A204.1 (cell line): ENCODE measurements at regions not wholly inside any gene's neighbourhood (a gene's known extent, or its start where the extent isn't known, plus 50 kb on each side); places are given as distances from the start of the nearest gene placed in this dataset.

Experiments used
- FAIRE-seq: peaks from 2 replicates; lab custom pipeline; 2012; peaks lifted over from hg19 to GRCh38; lab: Jason Lieb, UNC

GRCh38 chr10:131737543-131738395 is 163.0 kb upstream of the PPP2R2D start:
- FAIRE-seq, result no peak

- no peak for FAIRE-seq
Observed at GRCh38 chr10:131738396-131738735, 162.4 kb upstream of the PPP2R2D start.

- FAIRE-seq, result no peak
Observed at GRCh38 chr10:131739206-131739605, 161.6 kb upstream of the PPP2R2D start.

DNA sequence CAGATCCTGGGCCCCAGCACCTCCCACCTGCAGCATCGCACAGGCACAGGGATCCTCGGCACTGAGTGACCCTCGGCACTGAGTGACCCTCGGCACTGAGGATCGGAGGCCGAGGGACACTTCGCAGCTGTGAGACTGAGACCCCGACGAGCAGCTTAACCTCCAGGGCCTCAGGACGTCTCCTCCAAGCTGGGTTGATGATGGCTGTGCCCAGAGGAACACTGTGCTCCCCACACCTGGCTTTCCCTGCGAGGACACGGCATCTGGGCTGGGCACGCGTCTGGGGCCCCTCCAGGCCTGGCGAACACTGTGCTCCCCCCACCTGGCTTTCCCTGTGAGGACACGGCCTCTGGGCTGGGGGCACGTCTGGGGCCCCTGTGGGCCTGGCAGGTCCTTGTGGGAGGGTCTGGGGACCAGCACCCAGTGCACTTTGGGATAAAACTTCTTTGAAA is 158.3 kb upstream of the PPP2R2D start:
- no peak for FAIRE-seq

GRCh38 chr10:131743190-131744151 is 157.3 kb upstream of the PPP2R2D start:
- no peak for FAIRE-seq

DNA sequence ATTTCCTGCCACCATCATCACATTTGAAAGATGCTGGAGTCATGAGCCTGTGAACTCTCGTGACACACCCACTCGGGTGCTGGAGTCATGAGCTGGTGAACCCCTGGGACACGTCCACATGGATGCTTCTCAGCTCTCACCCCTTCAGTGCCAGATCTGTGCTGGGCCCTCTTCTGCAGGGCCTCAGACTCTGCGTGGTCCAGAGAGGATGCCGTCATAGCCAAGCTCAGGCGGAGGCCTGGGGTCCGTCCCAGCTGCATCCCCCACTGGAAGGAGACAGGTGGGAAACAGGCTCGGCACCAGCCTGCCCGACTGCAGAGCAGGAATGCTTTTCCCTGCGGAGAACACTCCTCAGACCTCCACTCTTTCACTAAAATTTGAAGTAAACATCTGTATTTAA is 156.5 kb upstream of the PPP2R2D start:
- no peak for FAIRE-seq

DNA sequence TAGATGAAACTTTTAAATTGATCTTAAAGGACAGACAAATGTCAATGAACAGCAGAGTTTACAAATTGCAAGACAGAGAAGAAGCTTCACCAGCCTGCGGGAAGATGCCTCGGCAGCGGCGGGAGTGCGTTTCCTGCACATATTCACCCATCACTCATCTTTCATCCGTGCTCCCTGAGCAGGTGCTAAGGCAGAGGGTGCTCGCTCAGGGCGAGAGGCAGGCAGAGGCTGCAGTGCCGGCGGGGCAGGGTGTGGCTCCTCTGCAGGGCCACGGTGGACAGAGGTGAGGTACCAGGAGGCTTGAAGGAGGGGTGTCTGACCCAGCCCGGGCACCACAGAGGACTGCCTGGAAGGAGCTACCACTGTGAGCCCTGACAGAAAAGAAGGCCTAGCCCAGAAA is 155.2 kb upstream of the PPP2R2D start:
- FAIRE-seq, result no peak

- FAIRE-seq, result no peak
Observed at GRCh38 chr10:131746241-131746711, 154.5 kb upstream of the PPP2R2D start.

DNA sequence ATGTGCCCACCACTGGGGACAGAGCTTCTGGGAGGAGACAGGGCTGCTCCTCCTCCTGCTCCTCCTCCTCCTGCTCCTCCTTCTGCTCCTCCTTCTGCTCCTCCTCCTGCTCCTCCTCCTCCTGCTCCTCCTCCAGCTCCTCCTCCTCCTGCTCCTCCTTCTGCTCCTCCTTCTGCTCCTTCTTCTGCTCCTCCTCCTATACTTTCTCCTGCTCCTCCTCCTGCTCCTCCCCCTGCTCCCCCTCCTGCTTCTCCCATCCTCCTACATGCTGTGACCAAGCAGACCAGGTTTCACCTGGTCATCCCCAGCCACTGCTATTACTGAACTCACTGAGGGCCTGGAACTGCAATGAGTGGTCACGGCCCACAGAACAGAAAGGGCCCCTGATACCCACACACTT is 154.0 kb upstream of the PPP2R2D start:
- FAIRE-seq, result no peak

- no peak for FAIRE-seq
Observed at GRCh38 chr10:131747251-131747650, 153.6 kb upstream of the PPP2R2D start.

GRCh38 chr10:131747791-131748190 is 153.0 kb upstream of the PPP2R2D start:
- no peak for FAIRE-seq

DNA sequence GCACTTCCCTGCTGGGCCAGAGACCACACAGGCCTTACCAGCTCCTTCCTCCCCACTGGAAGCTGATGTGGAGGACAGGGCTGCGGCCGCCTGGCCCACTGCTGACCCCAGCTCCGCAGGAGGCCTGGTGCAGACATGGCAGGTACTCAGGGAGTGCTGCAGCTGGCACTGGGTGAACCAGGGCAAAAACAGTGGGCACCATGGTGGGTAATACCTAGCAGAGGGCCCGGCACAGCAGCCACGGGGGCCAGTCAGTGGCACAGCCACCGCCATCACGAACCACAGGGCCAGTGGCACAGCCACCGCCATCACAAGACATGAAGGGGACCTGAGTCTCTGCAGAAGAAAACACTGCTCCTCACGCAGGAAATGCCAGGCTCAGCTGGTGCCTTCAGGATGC is 152.6 kb upstream of the PPP2R2D start:
- FAIRE-seq, result no peak

- no peak for FAIRE-seq
Observed at GRCh38 chr10:131748831-131749766, 151.7 kb upstream of the PPP2R2D start.

DNA sequence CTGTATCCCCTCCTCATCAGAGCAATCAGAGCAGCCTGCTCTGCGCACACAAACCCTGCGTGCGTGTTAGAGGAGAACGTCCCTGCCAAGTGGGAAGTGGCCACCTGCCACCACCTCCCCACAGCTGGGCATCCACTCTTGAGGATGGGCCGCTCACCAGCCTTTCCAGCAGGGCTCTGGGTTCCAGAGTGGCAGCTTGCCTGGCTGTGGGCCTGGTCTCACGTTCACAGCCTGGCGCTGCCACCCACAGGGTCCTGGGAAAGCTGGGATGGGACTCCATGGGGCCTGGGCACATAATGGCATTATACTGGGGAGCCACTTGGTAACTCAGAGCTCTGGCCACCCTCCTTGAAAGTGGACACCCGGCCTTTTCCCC is 151.1 kb upstream of the PPP2R2D start:
- FAIRE-seq, result no peak

DNA sequence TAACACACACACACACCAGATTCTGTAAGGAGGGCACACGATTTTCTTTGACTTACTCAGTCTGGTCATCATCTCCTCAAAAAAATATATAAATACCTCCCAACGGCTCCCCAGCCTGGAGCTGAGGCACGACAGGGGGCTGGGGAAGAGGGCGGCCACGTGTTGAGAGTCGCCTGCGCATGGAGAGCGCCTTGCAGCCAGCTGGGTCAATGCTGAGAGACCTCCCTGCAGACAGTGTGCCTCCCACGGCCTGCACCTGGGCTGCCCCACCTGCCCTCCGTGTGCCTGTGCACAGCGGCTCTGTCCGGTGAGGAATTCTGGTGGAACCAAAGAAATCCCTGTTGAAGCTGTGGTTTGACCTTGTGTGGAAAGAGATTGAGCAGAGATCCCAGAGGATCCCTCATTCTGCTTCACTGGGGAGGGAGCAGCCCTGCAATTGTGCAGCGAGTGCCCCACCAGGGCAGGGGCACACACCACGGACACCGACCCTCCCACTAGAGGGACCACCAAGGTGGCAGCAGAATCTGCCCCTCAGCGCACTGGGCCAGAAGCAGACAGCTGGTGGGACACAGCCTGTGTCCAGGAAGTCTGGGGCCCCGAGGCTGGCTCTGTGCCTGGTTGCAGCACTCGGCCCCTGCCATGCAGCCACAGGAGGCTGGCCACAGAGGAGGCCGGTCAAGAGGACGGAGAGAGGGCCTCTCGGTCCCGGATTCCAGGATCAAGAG is 150.5 kb upstream of the PPP2R2D start:
- no peak for FAIRE-seq

DNA sequence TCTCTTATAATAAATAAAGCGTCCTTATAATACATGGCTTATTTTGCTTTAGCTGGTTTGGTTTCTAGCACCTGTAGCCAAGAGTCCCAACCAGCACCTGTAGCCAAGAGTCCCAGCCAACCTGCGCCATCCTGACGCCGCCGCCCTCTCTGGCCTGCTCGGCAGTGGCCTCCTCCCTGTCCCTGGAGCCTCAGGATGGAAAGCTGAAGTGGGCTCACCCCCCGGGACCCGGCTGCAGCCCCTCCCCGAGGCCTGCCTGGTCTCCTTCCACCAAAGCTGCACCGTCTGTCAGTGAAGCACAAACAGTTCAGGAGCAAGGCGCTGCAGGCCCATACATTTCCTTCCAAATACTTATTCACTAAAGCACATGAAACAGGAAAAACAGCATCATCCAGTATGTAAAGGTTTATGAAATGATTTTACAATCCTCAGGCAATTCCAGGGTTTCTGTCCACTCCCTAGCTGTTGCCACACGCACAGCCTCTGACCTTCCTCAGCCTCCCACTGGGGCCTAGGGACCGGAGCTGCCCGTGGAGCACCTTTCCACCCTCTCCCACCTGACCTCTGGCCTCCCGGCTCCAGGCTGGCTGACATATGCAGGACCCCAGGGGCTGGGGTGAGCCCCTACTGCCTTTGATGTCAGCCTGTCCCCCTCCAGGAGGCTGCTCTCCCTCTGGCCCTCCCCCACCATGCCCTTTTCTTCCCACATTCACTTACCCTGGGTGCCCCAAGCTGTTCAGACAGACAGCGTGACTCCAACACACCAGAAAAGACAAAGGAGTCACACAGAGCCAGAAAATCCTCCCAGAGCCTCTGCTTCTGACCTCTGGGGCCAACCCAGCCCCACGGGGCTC is 149.6 kb upstream of the PPP2R2D start:
- no peak for FAIRE-seq

DNA sequence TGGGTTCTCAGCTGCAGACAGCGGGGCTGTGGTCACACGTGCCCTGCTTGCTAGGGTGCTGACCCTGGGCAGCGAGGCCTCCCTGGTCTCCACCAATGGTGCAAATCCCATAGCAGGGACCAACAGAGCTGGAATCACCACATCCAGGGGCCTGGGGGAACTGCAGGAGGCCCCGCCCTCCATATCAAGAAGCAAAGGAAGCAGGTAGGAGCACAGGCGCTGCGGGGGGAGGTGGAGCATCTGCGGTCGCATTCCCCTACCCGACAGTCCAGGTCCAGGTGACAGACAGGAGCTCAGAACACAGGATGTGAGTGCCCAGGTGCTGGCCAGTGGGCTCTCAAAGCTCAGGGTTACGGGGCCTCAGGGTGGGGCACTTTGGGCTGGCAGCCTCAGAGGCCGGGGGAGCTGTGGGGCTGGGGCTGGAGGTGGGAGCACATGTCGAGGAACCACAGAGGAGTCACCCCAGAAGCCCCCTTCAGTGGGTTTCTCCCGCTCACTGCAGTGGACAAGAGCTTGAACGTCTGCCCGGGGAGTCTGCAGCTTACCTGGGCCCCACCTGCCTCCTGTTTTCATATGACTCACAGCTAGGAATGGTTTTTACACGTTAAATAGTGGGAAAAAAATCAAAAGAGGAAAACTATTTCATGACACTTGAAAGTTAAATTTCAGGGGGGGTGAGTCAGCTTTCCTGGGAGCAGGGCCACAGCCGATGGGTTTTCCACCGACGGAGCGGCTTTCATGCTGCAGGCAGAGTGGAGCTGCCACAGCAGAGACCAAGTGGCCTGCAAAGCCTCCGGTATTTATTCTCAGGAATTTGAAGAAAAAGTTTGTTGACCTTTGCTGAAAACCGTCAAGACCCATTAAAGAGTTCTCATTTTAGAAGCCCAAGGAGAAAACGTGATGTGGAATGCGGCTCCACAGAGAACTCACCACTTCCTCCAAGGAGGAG is 148.7 kb upstream of the PPP2R2D start:
- no peak for FAIRE-seq

DNA sequence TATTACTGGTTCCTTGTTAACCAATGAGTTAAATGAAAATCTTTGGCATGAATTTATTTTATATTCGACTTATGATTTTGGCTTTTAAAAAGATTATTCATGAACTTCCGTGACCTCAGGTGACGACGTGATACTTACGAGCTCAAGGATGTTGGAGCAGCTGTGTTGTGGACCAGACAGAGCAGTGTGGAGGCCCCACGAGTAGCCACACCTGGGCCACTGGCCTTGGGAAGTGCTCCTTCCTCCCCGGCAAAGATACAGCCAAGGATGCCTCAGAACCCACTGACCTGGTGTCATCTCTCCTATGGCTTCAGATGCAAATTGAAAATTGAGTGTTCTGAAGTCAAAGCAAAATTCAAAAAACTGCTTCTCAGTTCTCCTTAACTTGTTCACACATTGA is 147.5 kb upstream of the PPP2R2D start:
- FAIRE-seq, result no peak

- no peak for FAIRE-seq
Observed at GRCh38 chr10:131755200-131755599, 145.6 kb upstream of the PPP2R2D start.
